ENCODE measurements at regions not wholly inside any gene's neighbourhood (a gene's known extent, or its start where the extent isn't known, plus 50 kb on each side); places are given as distances from the start of the nearest gene placed in this dataset.

GRCh38 chrX:45381366-45381765, 180.7 kb upstream of the DIPK2B start:
- no peak for TF ChIP-seq POLR2AphosphoS5 (IDR thresholded peaks at IDR 0.05)
- TF ChIP-seq POLR2A (IDR thresholded peaks at IDR 0.05) = no peak
- no peak for TF ChIP-seq CTCF (IDR thresholded peaks at IDR 0.05)
- no peak for TF ChIP-seq EP300 (IDR thresholded peaks at IDR 0.05)
